PC-3 (cell line): ENCODE measurements at regions not wholly inside any gene's neighbourhood (a gene's known extent, or its start where the extent isn't known, plus 50 kb on each side); places are given as distances from the start of the nearest gene placed in this dataset.

ENCODE experiments used
- ATAC-seq: fragments of 200-7000 bp; cut with Tn5 transposase; 2 replicates; pipeline ENCODE4 v1.9.1; 2020; ENCODE audit warnings: mild to moderate bottlenecking, moderate library complexity
- BruUV-seq: library from RNA; stranded (reverse); fragments of 400-500 nt; replicated peaks from 2 replicates; lab custom pipeline; 2021; lab: Mats Ljungman, UMichigan
- CTCF ChIA-PET: fragments of 300-600 bp; sonication (Branson Sonifier 250); formaldehyde crosslinking; loops from one replicate; lab custom pipeline; 2022; ENCODE audit warnings: antibody characterized with exemption; lab: Charles Lee
- POLR2A ChIA-PET: fragments of 300-600 bp; sonication (Branson Sonifier 250); formaldehyde crosslinking; loops from one replicate; lab custom pipeline; 2022; ENCODE audit warnings: antibody characterized with exemption; ENCODE audit not compliant: unreplicated experiment; lab: Charles Lee
- DNase-seq: peaks from one replicate; pipeline ENCODE4 v3.0.0-alpha.2; 2015
- H2AFZ ChIP-seq: fragments of 300-600 bp; sonication (generic); 2 replicates; pipeline ENCODE4 v1.6.0; 2016; ENCODE audit warnings: antibody characterized with exemption, low read length
- H3F3A ChIP-seq: fragments of 300-600 bp; sonication (generic); one replicate; pipeline ENCODE4 v1.6.0; 2017; ENCODE audit warnings: antibody characterized with exemption, low read length, control low read depth, mild to moderate bottlenecking; ENCODE audit not compliant: unreplicated experiment
- H3K27ac ChIP-seq: fragments of 300-600 bp; sonication (generic); 2 replicates; pipeline ENCODE4 v1.5.1; 2016; ENCODE audit warnings: mild to moderate bottlenecking, low read length
- H3K27me3 ChIP-seq: fragments of 300-600 bp; sonication (generic); 2 replicates; pipeline ENCODE4 v1.6.1; 2016; ENCODE audit warnings: low read length, mixed read lengths
- H3K36me3 ChIP-seq: fragments of 300-600 bp; sonication (generic); 2 replicates; pipeline ENCODE4 v1.6.1; 2016; ENCODE audit warnings: low read depth, mixed run types, low read length, mixed read lengths
- H3K4me1 ChIP-seq: fragments of 300-600 bp; sonication (generic); 2 replicates; pipeline ENCODE4 v1.5.1; 2016; ENCODE audit warnings: low read length; ENCODE audit not compliant: insufficient read depth
- H3K4me2 ChIP-seq: fragments of 300-600 bp; sonication (generic); 2 replicates; pipeline ENCODE4 v1.6.0; 2016; ENCODE audit warnings: low read length
- H3K4me3 ChIP-seq: fragments of 300-600 bp; sonication (generic); 2 replicates; pipeline ENCODE4 v1.5.1; 2016; ENCODE audit warnings: mild to moderate bottlenecking, low read length, mixed read lengths
- H3K79me2 ChIP-seq: fragments of 300-600 bp; sonication (generic); 2 replicates; pipeline ENCODE4 v1.6.1; 2017; ENCODE audit warnings: low read length, mixed read lengths
- H3K9ac ChIP-seq: fragments of 300-600 bp; sonication (generic); 2 replicates; pipeline ENCODE4 v1.6.0; 2016; ENCODE audit warnings: mild to moderate bottlenecking, low read length
- H3K9me2 ChIP-seq: fragments of 300-600 bp; sonication (generic); replicated peaks from 2 replicates; pipeline ENCODE4 v1.6.1; 2016; ENCODE audit warnings: mixed run types, low read length, mixed read lengths
- H3K9me3 ChIP-seq: fragments of 300-600 bp; sonication (generic); 2 replicates; pipeline ENCODE4 v1.6.1; 2016; ENCODE audit warnings: low read length, mixed read lengths
- H4K20me1 ChIP-seq: fragments of 300-600 bp; sonication (generic); 2 replicates; pipeline ENCODE4 v1.6.1; 2016; ENCODE audit warnings: low read length, mixed read lengths
- EZH2 ChIP-seq: fragments of 300-600 bp; sonication (generic); IDR thresholded peaks from one replicate; pipeline ENCODE4 v1.6.1; 2017; ENCODE audit warnings: antibody characterized with exemption, mild to moderate bottlenecking, low read length; ENCODE audit not compliant: unreplicated experiment
- EZH2phosphoT487 ChIP-seq: fragments of 300-600 bp; sonication (generic); IDR thresholded peaks from 2 replicates; pipeline ENCODE4 v1.6.1; 2018; ENCODE audit warnings: mild to moderate bottlenecking, antibody characterized with exemption, low read length, borderline replicate concordance
- intact Hi-C: fragments of 100-400 bp; cut with micrococcal nuclease; formaldehyde crosslinking; loops from 2 replicates; pipeline ENCODE4 v1.9.0; 2023
- TF ChIP-seq, protein P1 (sequence below): fragments of 300-600 bp; sonication (generic); conservative IDR thresholded peaks from 2 replicates; pipeline ENCODE4 v1.5.1; 2017; ENCODE audit warnings: antibody characterized with exemption, low read depth, mild to moderate bottlenecking, low read length

DNA sequence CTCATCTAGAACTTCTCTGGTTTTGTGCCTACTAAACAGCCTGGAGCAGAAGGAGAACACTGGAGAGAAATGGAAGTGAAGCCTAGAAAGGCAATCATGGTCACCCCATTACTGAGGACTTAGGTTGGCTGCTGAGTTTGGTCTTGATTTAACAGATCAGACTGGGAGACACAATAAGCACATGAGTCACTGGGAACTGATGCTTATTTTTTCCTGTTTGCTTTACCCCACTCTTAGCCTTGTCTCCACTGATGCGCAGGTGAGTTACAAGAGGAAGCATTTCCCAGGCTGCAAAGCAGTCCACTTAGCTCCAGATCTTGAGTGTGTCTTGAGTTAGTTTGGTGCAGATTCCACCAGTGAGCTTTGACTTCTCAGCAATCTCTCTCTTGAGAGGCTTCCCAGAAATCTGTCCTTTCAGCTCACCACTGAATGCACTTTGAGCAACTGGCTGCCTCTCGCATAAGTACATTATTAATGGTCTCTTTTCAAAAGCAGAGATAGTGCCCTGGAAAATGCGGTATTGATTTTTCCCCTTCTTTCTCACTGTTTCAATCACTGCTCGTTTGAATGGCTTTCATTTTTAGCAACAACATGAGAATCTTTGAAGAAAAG lies 390.2 kb upstream of the SETBP1 start:
- ChIA-PET CTCF (no interaction called here), POLR2A (no interaction called here)
- H3K9me2 ChIP-seq = no peaks in the 10 kb centered on the region

DNA sequence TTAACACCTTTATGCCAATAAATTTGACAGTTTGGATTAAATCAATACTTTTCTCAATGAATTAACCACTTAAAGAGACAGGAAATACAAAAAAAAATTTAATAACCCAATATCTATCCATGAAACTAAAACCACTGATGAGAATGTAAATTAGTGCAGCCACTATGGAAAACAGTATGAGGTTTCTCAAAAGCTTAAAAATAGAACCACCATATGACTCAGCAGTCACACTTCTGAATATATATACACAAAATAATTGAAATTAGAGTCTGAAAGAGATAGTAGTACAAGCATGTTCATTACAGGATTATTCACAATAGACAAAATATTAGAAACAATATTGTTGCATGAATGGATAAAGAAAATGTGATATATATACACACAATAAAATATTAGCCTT lies 382.1 kb upstream of the SETBP1 start:
- no peaks in the 10 kb centered on the region for H3K9me2 ChIP-seq
- no TSS peak for BruUV-seq
- H3F3A ChIP-seq = no peaks in the 10 kb centered on the region
- ATAC-seq (no peak), DNase-seq (no peak)
- no peaks in the 10 kb centered on the region for H3K36me3 ChIP-seq
- no peak overlapping the region for H3K9ac ChIP-seq
- ChIA-PET POLR2A (no interaction called here), CTCF (no interaction called here)
- H3K79me2 ChIP-seq = no peaks in the 10 kb centered on the region
- no peak overlapping the region for H3K27ac ChIP-seq
- H3K4me3 ChIP-seq = no peak overlapping the region
- no peak overlapping the region for H2AFZ ChIP-seq
- no peaks in the 10 kb centered on the region for H3K9me3 ChIP-seq
- intact Hi-C loops = no loop called here
- H4K20me1 ChIP-seq = no peaks in the 10 kb centered on the region
- H3K27me3 ChIP-seq = no peaks in the 10 kb centered on the region
- no peak for TF ChIP-seq EZH2
- TF ChIP-seq, protein P1, sequence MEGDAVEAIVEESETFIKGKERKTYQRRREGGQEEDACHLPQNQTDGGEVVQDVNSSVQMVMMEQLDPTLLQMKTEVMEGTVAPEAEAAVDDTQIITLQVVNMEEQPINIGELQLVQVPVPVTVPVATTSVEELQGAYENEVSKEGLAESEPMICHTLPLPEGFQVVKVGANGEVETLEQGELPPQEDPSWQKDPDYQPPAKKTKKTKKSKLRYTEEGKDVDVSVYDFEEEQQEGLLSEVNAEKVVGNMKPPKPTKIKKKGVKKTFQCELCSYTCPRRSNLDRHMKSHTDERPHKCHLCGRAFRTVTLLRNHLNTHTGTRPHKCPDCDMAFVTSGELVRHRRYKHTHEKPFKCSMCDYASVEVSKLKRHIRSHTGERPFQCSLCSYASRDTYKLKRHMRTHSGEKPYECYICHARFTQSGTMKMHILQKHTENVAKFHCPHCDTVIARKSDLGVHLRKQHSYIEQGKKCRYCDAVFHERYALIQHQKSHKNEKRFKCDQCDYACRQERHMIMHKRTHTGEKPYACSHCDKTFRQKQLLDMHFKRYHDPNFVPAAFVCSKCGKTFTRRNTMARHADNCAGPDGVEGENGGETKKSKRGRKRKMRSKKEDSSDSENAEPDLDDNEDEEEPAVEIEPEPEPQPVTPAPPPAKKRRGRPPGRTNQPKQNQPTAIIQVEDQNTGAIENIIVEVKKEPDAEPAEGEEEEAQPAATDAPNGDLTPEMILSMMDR = no peak
- no peak for TF ChIP-seq EZH2phosphoT487
- H3K4me2 ChIP-seq = no peak overlapping the region
- no peaks in the 10 kb centered on the region for H3K4me1 ChIP-seq

More for the DNA sequence above, 390.2 kb upstream of the SETBP1 start:
- no peaks in the 10 kb centered on the region for H3K79me2 ChIP-seq
- H3F3A ChIP-seq = no peaks in the 10 kb centered on the region
- H4K20me1 ChIP-seq = no peaks in the 10 kb centered on the region
- no peaks in the 10 kb centered on the region for H3K27me3 ChIP-seq
- no peak overlapping the region for H2AFZ ChIP-seq
- intact Hi-C loops = no loop called here
- DNase-seq (peak; percentile 2), ATAC-seq (peak; percentile 37; the same call in 1 of the 2 replicates)
- no peak overlapping the region for H3K9ac ChIP-seq
- H3K27ac ChIP-seq = no peak overlapping the region
- no peaks in the 10 kb centered on the region for H3K36me3 ChIP-seq
- H3K4me1 ChIP-seq = no peaks in the 10 kb centered on the region
- H3K9me3 ChIP-seq = no peaks in the 10 kb centered on the region
- BruUV-seq = no TSS peak
- no peak overlapping the region for H3K4me3 ChIP-seq
- TF ChIP-seq EZH2 = no peak
- TF ChIP-seq, protein P1 = no peak
- no peak for TF ChIP-seq EZH2phosphoT487
- no peak overlapping the region for H3K4me2 ChIP-seq

DNA sequence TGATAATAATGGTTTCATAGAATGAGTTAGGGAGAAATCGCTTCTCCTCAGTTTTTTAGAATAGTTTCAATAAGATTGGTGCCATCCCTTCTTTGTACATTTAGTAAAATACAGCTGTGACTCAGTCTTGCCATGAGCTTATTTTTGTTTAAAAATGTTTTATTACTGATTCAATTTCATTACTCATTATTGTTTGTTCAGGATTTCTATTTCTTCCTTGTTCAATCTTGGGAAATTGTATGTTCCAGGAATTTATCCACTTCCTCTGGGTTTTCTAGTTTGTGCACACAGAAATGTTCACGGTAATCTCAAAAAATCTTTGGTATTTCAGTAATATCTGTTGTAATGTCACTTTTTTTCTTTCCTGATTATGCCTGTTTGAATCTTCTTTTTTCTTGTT lies 371.5 kb upstream of the SETBP1 start:
- Histone ChIP-seq H3K4me3 (peak overlapping the region; percentile 21; the same call in 1 of the 2 replicates), H3K27me3 (no peaks in the 10 kb centered on the region), H3K4me1 (peaks cover 22% of the 10 kb centered on the region), H3K9me2 (no peaks in the 10 kb centered on the region), H3K4me2 (peak overlapping the region; percentile 74), H3K36me3 (no peaks in the 10 kb centered on the region), H3F3A (no peaks in the 10 kb centered on the region), H4K20me1 (no peaks in the 10 kb centered on the region), H3K27ac (peak overlapping the region; percentile 86), H3K9ac (peak overlapping the region; percentile 43), H3K79me2 (no peaks in the 10 kb centered on the region), H3K9me3 (no peaks in the 10 kb centered on the region), H2AFZ (no peak overlapping the region)
- no TSS peak for BruUV-seq
- ATAC-seq (peak; percentile 79), DNase-seq (peak; percentile 59)
- intact Hi-C loops = no loop called here
- CTCF ChIA-PET = no interaction called here
- POLR2A ChIA-PET = no interaction called here
- TF ChIP-seq EZH2phosphoT487 = no peak
